Heart left ventricle (tissue), 16 donors: ENCODE measurements at regions not wholly inside any gene's neighbourhood (a gene's known extent, or its start where the extent isn't known, plus 50 kb on each side); places are given as distances from the start of the nearest gene placed in this dataset.
"Not testable (repeated sequence)": the region's sequence is repeated elsewhere in the genome, so short reads cannot be mapped to it uniquely, and the experiment has no call there.

Experiments
- ATAC-seq, 4 donors: fragments of 200-7000 bp; cut with Tn5 transposase; one replicate each; pipeline ENCODE4 v1.9.1; 2020 to 2022; ENCODE audit warnings: moderate library complexity in 4 of 4, mild to moderate bottlenecking in 3 of 4, moderate number of reproducible peaks in 1 of 4
- DNase-seq, 5 donors: peaks; one replicate each; pipeline ENCODE4 v3.0.0-alpha.2; 2020
- H3K27ac ChIP-seq, 12 donors: fragments of 200-600 bp; sonication (generic) in 4 of 12; one replicate each; pipeline versions ENCODE4 v1.5.0 to v1.8.0; 2016 to 2022; ENCODE audit warnings: mild to moderate bottlenecking in 2 of 12
- H3K27me3 ChIP-seq, 9 donors: fragments of 200-600 bp; sonication (generic) in 2 of 9; one replicate each; pipeline versions ENCODE4 v1.5.1 to v1.8.0; 2016 to 2022; ENCODE audit warnings: mild to moderate bottlenecking in 3 of 9
- H3K36me3 ChIP-seq, 9 donors: fragments of 200-600 bp; sonication (generic) in 2 of 9; one replicate each; pipeline versions ENCODE4 v1.5.0 to v1.8.0; 2018 to 2022; ENCODE audit warnings: mild to moderate bottlenecking in 2 of 9
- H3K4me1 ChIP-seq, 12 donors: fragments of 200-600 bp; sonication (generic) in 4 of 12; one replicate each; pipeline versions ENCODE4 v1.5.0 to v1.8.0; 2016 to 2022; ENCODE audit warnings: mild to moderate bottlenecking in 3 of 12
- H3K4me3 ChIP-seq, 12 donors: fragments of 200-600 bp; sonication (generic) in 4 of 12; one replicate each; pipeline versions ENCODE4 v1.5.0 to v1.8.0; 2017 to 2022; ENCODE audit warnings: mild to moderate bottlenecking in 9 of 12, moderate library complexity in 4 of 12
- H3K9me3 ChIP-seq, 12 donors: fragments of 200-600 bp; sonication (generic) in 4 of 12; one replicate each; pipeline versions ENCODE4 v1.5.0 to v1.8.0; 2016 to 2022; ENCODE audit warnings: mild to moderate bottlenecking in 1 of 12
- CTCF ChIP-seq, 12 donors: fragments of 200-600 bp; sonication (generic) in 4 of 12; IDR thresholded peaks; one replicate each; pipeline versions ENCODE4 v1.5.0 to v1.8.0; 2018 to 2022; ENCODE audit warnings: antibody characterized with exemption in 12 of 12, mild to moderate bottlenecking in 5 of 12
- POLR2A ChIP-seq, 2 donors: fragments of 450-650 bp; IDR thresholded peaks; one replicate each; pipeline ENCODE4 v1.6.1; 2017; ENCODE audit warnings: antibody characterized with exemption in 2 of 2, mild to moderate bottlenecking in 2 of 2, moderate library complexity in 2 of 2
- WGBS, 4 donors: extraction: QIAGEN DNeasy Blood & Tissue Kit in 2 of 4; methylation state at CpG; one replicate each; pipeline versions ENCODE4 v1.1.5 to v1.1.7; 2013 to 2018; 5-methylcytosine and 5-hydroxymethylcytosine counted together
- intact Hi-C, 10 donors: fragments of 100-400 bp; cut with DNase I; formaldehyde crosslinking; loops; one replicate each; pipeline versions ENCODE4 v1.11.1 to v1.14.2; 2022
- donor health status: ischemic (EF 13 %, LVEDD 7.1; RV severe dilation, severe dysfunction).
- donor health status: healthy with polysubstance abuse.
- donor health status: DM: no; HTN: yes; CAD: no.
- donor health status: DM: no; HTN: no; CAD: no.
- donor health status: ischemic (EF 25% LVEDD 6.9; RV normal size, moderate dysfunction).
- donor health status: ischemic (EF 25% LVEDD 5.7; RV mildly dilated, moderate dysfunction).
- donor health status: healthy.
- donor health status: DM: yes; HTN: yes; CAD: no.
- donor health status: ischemic (EF 35%, LVEDD 5.7; RV mildly dilated, moderate dysfunction).
- donor health status: nonischemic (EF 11% LVEDD 7.7; RV severe dilation, severe dysfunction).
- donor health status: DM: yes; HTN: yes; CAD: no.
- donor health status: PGD.
- donor health status: ischemic (EF 29% LVEDD 5.4; RV normal size, mild dysfunction).
- donor health status: nonischemic (EF 23%, LVEDD 6.1; RV moderate dilation, normal function).

- Histone ChIP-seq H3K4me1 (no peaks in the 10 kb centered on the region), H3K27me3 (no peaks in the 10 kb centered on the region), H3K4me3 (no peak overlapping the region), H3K27ac (no peak overlapping the region), H3K9me3 (no peaks in the 10 kb centered on the region), H3K36me3 (no peaks in the 10 kb centered on the region)
- DNase-seq (no peak), ATAC-seq (no peak)
- TF ChIP-seq CTCF (IDR thresholded peaks at IDR 0.05) (no peak), POLR2A (IDR thresholded peaks at IDR 0.05) (no peak)
- intact Hi-C loops: no loop called here
Observed at GRCh38 chr7:9125246-9125645, 691.8 kb downstream of the NXPH1 start.

GRCh38 chr7:9127901-9128300, 694.5 kb downstream of the NXPH1 start:
- intact Hi-C loops: no loop called here
- TF ChIP-seq CTCF (IDR thresholded peaks at IDR 0.05) (no peak), POLR2A (IDR thresholded peaks at IDR 0.05) (no peak)
- Histone ChIP-seq H3K9me3 (no peaks in the 10 kb centered on the region), H3K4me1 (no peaks in the 10 kb centered on the region), H3K27ac (no peak overlapping the region), H3K27me3 (no peaks in the 10 kb centered on the region), H3K4me3 (no peak overlapping the region), H3K36me3 (no peaks in the 10 kb centered on the region)
- DNase-seq: no peak
- ATAC-seq: no peak
- 83 to 88% (median 85%) methylated on average over 5 of the region's 5 CpGs for WGBS, 4 donors

GRCh38 chr7:9148687-9149086, 715.3 kb downstream of the NXPH1 start:
- H3K27ac ChIP-seq: no peak overlapping the region
- no peaks in the 10 kb centered on the region for H3K36me3 ChIP-seq
- 54 to 70% (median 62%) methylated on average over 1 of the region's 1 CpG for WGBS, 4 donors
- TF ChIP-seq POLR2A (IDR thresholded peaks at IDR 0.05) (no peak), CTCF (IDR thresholded peaks at IDR 0.05) (no peak)
- no peaks in the 10 kb centered on the region for H3K27me3 ChIP-seq
- H3K4me1 ChIP-seq: no peaks in the 10 kb centered on the region
- intact Hi-C loops: no loop called here
- no peak for DNase-seq
- H3K4me3 ChIP-seq: no peak overlapping the region
- ATAC-seq: no peak
- H3K9me3 ChIP-seq: no peaks in the 10 kb centered on the region

GRCh38 chr7:9149499-9150082, 716.2 kb downstream of the NXPH1 start:
- Histone ChIP-seq H3K27ac (no peak overlapping the region), H3K36me3 (no peaks in the 10 kb centered on the region), H3K9me3 (no peaks in the 10 kb centered on the region), H3K4me3 (no peak overlapping the region), H3K27me3 (no peaks in the 10 kb centered on the region), H3K4me1 (no peaks in the 10 kb centered on the region)
- no peak for ATAC-seq
- intact Hi-C loops: no loop called here
- no peak for TF ChIP-seq POLR2A (IDR thresholded peaks at IDR 0.05)
- no peak for DNase-seq
- 64 to 78% (median 69%) methylated on average over 4 of the region's 4 CpGs for WGBS, 4 donors

GRCh38 chr7:9163691-9164090, 730.3 kb downstream of the NXPH1 start:
- H3K36me3 ChIP-seq, H3K4me3 ChIP-seq, DNase-seq, ATAC-seq, intact Hi-C loops, H3K27ac ChIP-seq, H3K27me3 ChIP-seq, H3K4me1 ChIP-seq: not testable (repeated sequence)
- H3K9me3 ChIP-seq: peaks cover 0 to 12% (median 0%) of the 10 kb centered on the region in 12 donors
